Heart right ventricle (tissue), 16 donors: ENCODE measurements at regions not wholly inside any gene's neighbourhood (a gene's known extent, or its start where the extent isn't known, plus 50 kb on each side); places are given as distances from the start of the nearest gene placed in this dataset.

Source experiments
- ATAC-seq, 8 donors: fragments of 200-7000 bp; cut with Tn5 transposase; one replicate each; pipeline ENCODE4 v1.9.1; 2020; ENCODE audit warnings: mild to moderate bottlenecking in 8 of 8, moderate library complexity in 8 of 8, moderate number of reproducible peaks in 1 of 8
- DNase-seq, 2 donors: peaks; one replicate each; pipeline ENCODE4 v3.0.0-alpha.2; 2020
- H3K27ac ChIP-seq, 10 donors: fragments of 200-600 bp; sonication (generic) in 2 of 10; one replicate each; pipeline versions ENCODE4 v1.5.0 to v1.8.0; 2020 to 2022; ENCODE audit warnings: mild to moderate bottlenecking in 3 of 10
- H3K27me3 ChIP-seq, 7 donors: fragments of 200-600 bp; one replicate each; pipeline ENCODE4 v1.8.0; 2021 to 2022; ENCODE audit warnings: mild to moderate bottlenecking in 2 of 7
- H3K36me3 ChIP-seq, 9 donors: fragments of 200-600 bp; sonication (generic) in 1 of 9; one replicate each; pipeline versions ENCODE4 v1.5.0 to v1.8.0; 2020 to 2022; ENCODE audit warnings: mild to moderate bottlenecking in 2 of 9
- H3K4me1 ChIP-seq, 9 donors: fragments of 200-600 bp; sonication (generic) in 1 of 9; one replicate each; pipeline versions ENCODE4 v1.5.0 to v1.8.0; 2020 to 2022; ENCODE audit warnings: mild to moderate bottlenecking in 4 of 9
- H3K4me3 ChIP-seq, 10 donors: fragments of 200-600 bp; sonication (generic) in 2 of 10; one replicate each; pipeline versions ENCODE4 v1.5.0 to v1.8.0; 2020 to 2022; ENCODE audit warnings: mild to moderate bottlenecking in 7 of 10, moderate library complexity in 2 of 10
- H3K9me3 ChIP-seq, 11 donors: fragments of 200-600 bp in 10 of 11; sonication (generic) in 2 of 11; one replicate each; pipeline versions ENCODE4 v1.5.0 to v1.8.0; 2013 to 2022; ENCODE audit warnings: mild to moderate bottlenecking in 2 of 11, control low read depth in 1 of 11, moderate library complexity in 1 of 11
- CTCF ChIP-seq, 9 donors: fragments of 200-600 bp; sonication (generic) in 2 of 9; IDR thresholded peaks; one replicate each; pipeline versions ENCODE4 v1.5.0 to v1.8.0; 2021 to 2022; ENCODE audit warnings: antibody characterized with exemption in 9 of 9, mild to moderate bottlenecking in 5 of 9, moderate library complexity in 1 of 9
- WGBS, 2 donors: extraction: QIAGEN DNeasy Blood & Tissue Kit; methylation state at CpG; one replicate each; pipeline ENCODE4 v1.1.7; 2013; ENCODE audit warnings: inconsistent platforms in 1 of 2; 5-methylcytosine and 5-hydroxymethylcytosine counted together
- intact Hi-C, 10 donors: fragments of 100-400 bp; cut with DNase I; formaldehyde crosslinking; loops; one replicate each; pipeline versions ENCODE4 v1.11.1 to v1.14.2; 2022
- donor health status: Arrhythmogenic right ventricular cardiomyopathy.
- donor health status: ischemic (EF 13 %, LVEDD 7.1; RV severe dilation, severe dysfunction).
- donor health status: healthy with polysubstance abuse.
- donor health status: DM: no; HTN: yes; CAD: no.
- donor health status: DM: no; HTN: no; CAD: no.
- donor health status: ischemic (EF 25% LVEDD 6.9; RV normal size, moderate dysfunction).
- donor health status: ischemic (EF 25% LVEDD 5.7; RV mildly dilated, moderate dysfunction).
- donor health status: healthy.
- donor health status: DM: yes; HTN: yes; CAD: no.
- donor health status: Ischemic cardiomyopathy.
- donor health status: ischemic (EF 35%, LVEDD 5.7; RV mildly dilated, moderate dysfunction).
- donor health status: nonischemic (EF 11% LVEDD 7.7; RV severe dilation, severe dysfunction).
- donor health status: DM: yes; HTN: yes; CAD: no.
- donor health status: PGD.
- donor health status: ischemic (EF 29% LVEDD 5.4; RV normal size, mild dysfunction).
- donor health status: nonischemic (EF 23%, LVEDD 6.1; RV moderate dilation, normal function).

- peak overlapping the region in 4 of 10 donors; percentile 56 to 87 (median 64) for H3K27ac ChIP-seq
- ATAC-seq: no peak
- no peaks in the 10 kb centered on the region for H3K9me3 ChIP-seq
- peaks cover 0 to 26% (median 0%) of the 10 kb centered on the region in 9 donors for H3K36me3 ChIP-seq
- peak overlapping the region in 9 of 10 donors; percentile 35 to 61 (median 57) for H3K4me3 ChIP-seq
- no peaks in the 10 kb centered on the region for H3K27me3 ChIP-seq
- DNase-seq: peak in 1 of 2 donors; percentile 1
- intact Hi-C loops: no loop called here
- H3K4me1 ChIP-seq: peaks cover 0 to 52% (median 37%) of the 10 kb centered on the region in 9 donors
- 32 to 46% methylated on average over 10 of the region's 10 CpGs for WGBS, 2 donors
- TF ChIP-seq CTCF (IDR thresholded peaks at IDR 0.05): no peak
Observed at GRCh38 chr1:149849111-149849946, 50.0 kb upstream of the BOLA1 start.
